NT2/D1 (cell line): ENCODE measurements at regions not wholly inside any gene's neighbourhood (a gene's known extent, or its start where the extent isn't known, plus 50 kb on each side); places are given as distances from the start of the nearest gene placed in this dataset.

Source experiments
- YY1 ChIP-seq: IDR thresholded peaks from 2 replicates; pipeline ENCODE4 v1.6.1; 2011; ENCODE audit not compliant: insufficient read length, insufficient read depth
- ZNF274 ChIP-seq: IDR thresholded peaks from 2 replicates; pipeline ENCODE4 v1.6.1; 2011; ENCODE audit warnings: mild to moderate bottlenecking, low read depth, low read length

DNA sequence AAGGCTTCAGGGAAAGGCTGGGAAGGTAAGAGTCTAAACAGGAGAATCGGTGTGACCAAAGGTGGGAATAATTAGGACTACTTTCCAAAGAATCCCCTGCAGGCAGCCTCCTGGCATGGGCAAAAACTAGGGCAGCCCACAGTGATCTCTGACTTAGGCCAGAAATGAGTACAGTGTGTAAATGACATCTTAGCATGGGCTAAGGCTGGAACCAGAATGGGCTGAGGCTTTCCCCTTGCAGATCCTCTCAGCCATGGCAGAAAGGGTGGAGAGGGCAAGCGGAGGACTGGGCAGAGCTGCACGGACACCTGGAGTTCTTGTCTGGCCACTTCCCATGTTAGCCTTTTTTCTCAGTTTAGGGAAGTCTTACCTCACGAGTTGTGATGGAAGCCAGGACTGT is 69.9 kb upstream of the FOXQ1 start:
- TF ChIP-seq YY1 (no peak), ZNF274 (no peak)
